ENCODE measurements at regions not wholly inside any gene's neighbourhood (a gene's known extent, or its start where the extent isn't known, plus 50 kb on each side); places are given as distances from the start of the nearest gene placed in this dataset.

DNA sequence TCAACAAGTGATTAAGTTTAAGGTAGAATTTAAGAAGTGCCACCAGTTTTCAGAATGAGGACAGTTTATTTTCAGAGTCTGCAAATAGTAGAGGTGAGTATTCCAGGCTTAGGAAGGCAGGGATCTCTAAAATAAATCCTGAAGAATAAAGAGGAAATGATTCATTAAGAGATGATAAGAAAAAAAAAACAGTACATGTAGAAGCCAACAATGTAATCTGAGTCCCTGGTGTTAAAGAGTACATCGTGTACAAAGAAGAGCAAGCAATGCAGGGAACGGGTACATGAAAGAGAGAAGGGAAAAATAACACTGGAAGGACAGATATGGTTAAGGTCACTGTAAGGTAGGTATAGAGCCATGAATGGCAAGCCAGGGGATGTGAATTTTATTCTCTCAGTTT is 95.2 kb upstream of the FOXG1 start:
- no peaks in the 10 kb centered on the region for H3K9me3 ChIP-seq
- no peak for DNase-seq
- H3K27ac ChIP-seq: no peak overlapping the region
- 12 to 41% methylated on average over 2 of the region's 2 CpGs for WGBS, 2 donors
- no peaks in the 10 kb centered on the region for H3K36me3 ChIP-seq (ENCODE audit: low read depth, missing control alignments)
- H3K4me3 ChIP-seq: no peak overlapping the region
- no peaks in the 10 kb centered on the region for H3K4me1 ChIP-seq
- TF ChIP-seq, protein P1, sequence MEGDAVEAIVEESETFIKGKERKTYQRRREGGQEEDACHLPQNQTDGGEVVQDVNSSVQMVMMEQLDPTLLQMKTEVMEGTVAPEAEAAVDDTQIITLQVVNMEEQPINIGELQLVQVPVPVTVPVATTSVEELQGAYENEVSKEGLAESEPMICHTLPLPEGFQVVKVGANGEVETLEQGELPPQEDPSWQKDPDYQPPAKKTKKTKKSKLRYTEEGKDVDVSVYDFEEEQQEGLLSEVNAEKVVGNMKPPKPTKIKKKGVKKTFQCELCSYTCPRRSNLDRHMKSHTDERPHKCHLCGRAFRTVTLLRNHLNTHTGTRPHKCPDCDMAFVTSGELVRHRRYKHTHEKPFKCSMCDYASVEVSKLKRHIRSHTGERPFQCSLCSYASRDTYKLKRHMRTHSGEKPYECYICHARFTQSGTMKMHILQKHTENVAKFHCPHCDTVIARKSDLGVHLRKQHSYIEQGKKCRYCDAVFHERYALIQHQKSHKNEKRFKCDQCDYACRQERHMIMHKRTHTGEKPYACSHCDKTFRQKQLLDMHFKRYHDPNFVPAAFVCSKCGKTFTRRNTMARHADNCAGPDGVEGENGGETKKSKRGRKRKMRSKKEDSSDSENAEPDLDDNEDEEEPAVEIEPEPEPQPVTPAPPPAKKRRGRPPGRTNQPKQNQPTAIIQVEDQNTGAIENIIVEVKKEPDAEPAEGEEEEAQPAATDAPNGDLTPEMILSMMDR (IDR thresholded peaks at IDR 0.05): no peak
- TF ChIP-seq POLR2A (IDR thresholded peaks at IDR 0.05): no peak
- H3K27me3 ChIP-seq: no peaks in the 10 kb centered on the region
- intact Hi-C loops (cut with DNase I; ENCODE audit: low total_unique reads): no loop called here

GRCh38 chr14:28673056-28673455 is 93.5 kb upstream of the FOXG1 start:
- WGBS, 2 donors: 52 to 72% methylated on average over 4 of the region's 4 CpGs
- no peaks in the 10 kb centered on the region for H3K4me1 ChIP-seq
- intact Hi-C loops (cut with DNase I; ENCODE audit: low total_unique reads): no loop called here
- no peaks in the 10 kb centered on the region for H3K9me3 ChIP-seq
- H3K36me3 ChIP-seq (ENCODE audit: low read depth, missing control alignments): no peaks in the 10 kb centered on the region
- H3K4me3 ChIP-seq: no peak overlapping the region
- TF ChIP-seq, protein P1 (IDR thresholded peaks at IDR 0.05): no peak
- TF ChIP-seq POLR2A (IDR thresholded peaks at IDR 0.05): no peak
- DNase-seq: no peak
- H3K27me3 ChIP-seq: no peaks in the 10 kb centered on the region
- no peak overlapping the region for H3K27ac ChIP-seq

DNA sequence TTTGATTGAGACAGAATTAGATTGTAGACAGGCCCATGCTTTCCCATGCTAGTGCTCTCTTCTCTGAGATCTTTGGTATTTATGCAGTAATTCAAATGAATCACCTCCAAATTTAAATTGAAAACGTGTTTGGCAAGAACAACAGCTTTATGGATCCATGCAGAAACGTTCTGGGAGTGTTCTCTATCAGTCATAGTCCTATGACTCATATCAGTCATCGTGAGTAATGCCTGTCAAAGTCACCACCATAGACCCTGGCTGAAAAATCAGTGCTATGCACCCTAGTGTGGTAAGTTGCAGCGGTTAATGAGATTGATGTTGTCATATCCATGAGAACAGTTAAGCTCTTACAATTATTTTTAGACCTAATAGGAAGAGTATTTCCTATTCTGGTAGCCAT is 90.1 kb upstream of the FOXG1 start:
- H3K4me1 ChIP-seq: no peaks in the 10 kb centered on the region
- H3K36me3 ChIP-seq (ENCODE audit: low read depth, missing control alignments): no peaks in the 10 kb centered on the region
- no peak overlapping the region for H3K27ac ChIP-seq
- TF ChIP-seq, protein P1 (IDR thresholded peaks at IDR 0.05): no peak
- no peak for TF ChIP-seq POLR2A (IDR thresholded peaks at IDR 0.05)
- no peaks in the 10 kb centered on the region for H3K27me3 ChIP-seq
- H3K4me3 ChIP-seq: no peak overlapping the region
- 39 to 45% methylated on average over 3 to 4 of the region's 4 CpGs for WGBS, 2 donors
- no peak for DNase-seq
- H3K9me3 ChIP-seq: no peaks in the 10 kb centered on the region
- intact Hi-C loops (cut with DNase I; ENCODE audit: low total_unique reads): no loop called here

GRCh38 chr14:28677381-28677780 is 89.2 kb upstream of the FOXG1 start:
- Histone ChIP-seq H3K4me3 (no peak overlapping the region), H3K4me1 (no peaks in the 10 kb centered on the region), H3K9me3 (no peaks in the 10 kb centered on the region), H3K36me3 (ENCODE audit: low read depth, missing control alignments) (no peaks in the 10 kb centered on the region), H3K27ac (no peak overlapping the region), H3K27me3 (no peaks in the 10 kb centered on the region)
- intact Hi-C loops (cut with DNase I; ENCODE audit: low total_unique reads): no loop called here
- no peak for TF ChIP-seq POLR2A (IDR thresholded peaks at IDR 0.05)
- TF ChIP-seq, protein P1 (IDR thresholded peaks at IDR 0.05): no peak
- no peak for DNase-seq
- 97 to 98% methylated on average over 2 of the region's 2 CpGs for WGBS, 2 donors

GRCh38 chr14:28678887-28679286 is 87.7 kb upstream of the FOXG1 start:
- 66 to 71% methylated on average over 2 of the region's 2 CpGs for WGBS, 2 donors
- H3K36me3 ChIP-seq (ENCODE audit: low read depth, missing control alignments): no peaks in the 10 kb centered on the region
- H3K4me1 ChIP-seq: no peaks in the 10 kb centered on the region
- no peaks in the 10 kb centered on the region for H3K27me3 ChIP-seq
- H3K27ac ChIP-seq: no peak overlapping the region
- H3K4me3 ChIP-seq: no peak overlapping the region
- TF ChIP-seq POLR2A (IDR thresholded peaks at IDR 0.05): no peak
- TF ChIP-seq, protein P1 (IDR thresholded peaks at IDR 0.05): no peak
- no peaks in the 10 kb centered on the region for H3K9me3 ChIP-seq
- DNase-seq: no peak
- intact Hi-C loops (cut with DNase I; ENCODE audit: low total_unique reads): no loop called here
